ENCODE measurements at regions not wholly inside any gene's neighbourhood (a gene's known extent, or its start where the extent isn't known, plus 50 kb on each side); places are given as distances from the start of the nearest gene placed in this dataset.

- intact Hi-C loops (cut with micrococcal nuclease; ENCODE audit: unreplicated experiment) (no loop called here), in situ Hi-C loops (cut with MboI) (no loop called here)
- no peak overlapping the region for H2AFZ ChIP-seq (ENCODE audit: control insufficient read depth, low read depth, low read length)
- H3K9me3 ChIP-seq (replicated peaks; ENCODE audit: control insufficient read depth, insufficient read depth, low read length): no peaks in the 10 kb centered on the region
- DNase-seq (ENCODE audit: low read depth, low spot score) (no peak), FAIRE-seq (no peak), ATAC-seq (no peak)
- 0% methylated on average over 1 of the region's 1 CpG for WGBS (ENCODE audit: insufficient coverage, insufficient replicate concordance, low lambda C conversion rate, missing lambda C conversion rate)
- H3K27me3 ChIP-seq (replicated peaks in 1 of 2; ENCODE audit: control insufficient read depth in 2 of 2, insufficient read depth in 2 of 2, low read length in 1 of 2): no peaks in the 10 kb centered on the region
- POLR2A ChIA-PET: no interaction called here
- CTCF ChIA-PET: no interaction called here
- TF ChIP-seq NKRF (conservative IDR thresholded peaks at IDR 0.05) (no peak), RBBP5 (conservative IDR thresholded peaks at IDR 0.05) (no peak), PBX3 (IDR thresholded peaks at IDR 0.05; ENCODE audit: insufficient replicate concordance, low read depth, low read length) (no peak), ZNF687 (IDR thresholded peaks at IDR 0.05) (no peak), FOXK2 (IDR thresholded peaks at IDR 0.05) (no peak), BCLAF1 (IDR thresholded peaks at IDR 0.05) (no peak), STAT1 (conservative IDR thresholded peaks at IDR 0.05) (no peak), BCL11A (IDR thresholded peaks at IDR 0.05; ENCODE audit: low read depth, low read length) (no peak), EED (IDR thresholded peaks at IDR 0.05; ENCODE audit: low read depth) (no peak), MEF2B (IDR thresholded peaks at IDR 0.05; ENCODE audit: partially characterized antibody, poor library complexity, severe bottlenecking) (no peak), MAX (IDR thresholded peaks at IDR 0.05; ENCODE audit: low read depth, low read length) (no peak), ATF7 (IDR thresholded peaks at IDR 0.05; ENCODE audit: low read depth) (no peak)
- no peak overlapping the region for H3K9ac ChIP-seq (ENCODE audit: control insufficient read depth, insufficient read depth, low read length)
- RAD21 ChIA-PET (ENCODE audit: unreplicated experiment): no interaction called here
- H3K27ac ChIP-seq (ENCODE audit: control insufficient read depth, insufficient read depth): no peak overlapping the region
- SMC1A ChIA-PET (ENCODE audit: uncharacterized antibody, unreplicated experiment): interaction anchor here (0.6 kb wide), 1 partner anchor 404 kb away, joined by 3 read pairs; no protein-coding TSS in a partner anchor
- no peaks in the 10 kb centered on the region for H3K4me1 ChIP-seq (ENCODE audit: control insufficient read depth, insufficient read depth, low read length)
- H3K36me3 ChIP-seq (ENCODE audit: control insufficient read depth in 2 of 2, insufficient read depth in 2 of 2, low read length in 1 of 2): no peaks in the 10 kb centered on the region
- H3K4me3 ChIP-seq: no peak overlapping the region
- no peak overlapping the region for H3K4me2 ChIP-seq (ENCODE audit: control insufficient read depth, insufficient read depth)
- BruUV-seq (replicated peaks): no TSS peak
- no peaks in the 10 kb centered on the region for H4K20me1 ChIP-seq (ENCODE audit: control insufficient read depth, insufficient read depth)
- H3K79me2 ChIP-seq (ENCODE audit: control insufficient read depth, insufficient read depth, low read length): no peaks in the 10 kb centered on the region
Observed at GRCh38 chr1:103283371-103283770, 175.0 kb upstream of the COL11A1 start.
